ENCODE measurements at regions not wholly inside any gene's neighbourhood (a gene's known extent, or its start where the extent isn't known, plus 50 kb on each side); places are given as distances from the start of the nearest gene placed in this dataset.

DNA sequence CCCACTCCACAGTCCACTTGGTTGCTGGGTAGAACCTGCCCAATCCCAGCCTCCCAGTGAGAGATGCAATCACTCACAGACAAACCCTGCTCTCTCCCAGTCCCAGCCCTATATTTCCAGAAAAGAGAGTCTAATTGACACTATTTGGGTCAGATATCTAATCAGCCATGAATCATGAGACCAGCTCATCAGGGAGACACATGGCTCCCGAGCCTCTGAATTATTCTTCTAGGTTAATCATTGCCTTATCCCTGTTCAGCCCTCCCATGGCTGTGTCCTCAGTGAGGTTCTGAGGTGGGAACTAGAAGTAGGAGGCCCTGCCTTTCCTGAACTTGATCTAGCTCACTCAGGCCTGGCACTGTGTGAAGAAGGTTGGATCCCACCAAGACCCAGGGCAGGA lies 49.9 kb upstream of the ZC3H12A start:
- intact Hi-C loops (cut with DNase I; ENCODE audit: low total_unique reads): no loop called here
- no peaks in the 10 kb centered on the region for H3K27me3 ChIP-seq
- no peaks in the 10 kb centered on the region for H3K4me1 ChIP-seq
- no peak for DNase-seq
- 44 to 64% methylated on average over 1 of the region's 1 CpG for WGBS, 2 donors
- H3K27ac ChIP-seq: no peak overlapping the region
- H3K36me3 ChIP-seq (ENCODE audit: low read depth, missing control alignments): no peaks in the 10 kb centered on the region
- H3K4me3 ChIP-seq: no peak overlapping the region
- no peaks in the 10 kb centered on the region for H3K9me3 ChIP-seq
- TF ChIP-seq, protein P1, sequence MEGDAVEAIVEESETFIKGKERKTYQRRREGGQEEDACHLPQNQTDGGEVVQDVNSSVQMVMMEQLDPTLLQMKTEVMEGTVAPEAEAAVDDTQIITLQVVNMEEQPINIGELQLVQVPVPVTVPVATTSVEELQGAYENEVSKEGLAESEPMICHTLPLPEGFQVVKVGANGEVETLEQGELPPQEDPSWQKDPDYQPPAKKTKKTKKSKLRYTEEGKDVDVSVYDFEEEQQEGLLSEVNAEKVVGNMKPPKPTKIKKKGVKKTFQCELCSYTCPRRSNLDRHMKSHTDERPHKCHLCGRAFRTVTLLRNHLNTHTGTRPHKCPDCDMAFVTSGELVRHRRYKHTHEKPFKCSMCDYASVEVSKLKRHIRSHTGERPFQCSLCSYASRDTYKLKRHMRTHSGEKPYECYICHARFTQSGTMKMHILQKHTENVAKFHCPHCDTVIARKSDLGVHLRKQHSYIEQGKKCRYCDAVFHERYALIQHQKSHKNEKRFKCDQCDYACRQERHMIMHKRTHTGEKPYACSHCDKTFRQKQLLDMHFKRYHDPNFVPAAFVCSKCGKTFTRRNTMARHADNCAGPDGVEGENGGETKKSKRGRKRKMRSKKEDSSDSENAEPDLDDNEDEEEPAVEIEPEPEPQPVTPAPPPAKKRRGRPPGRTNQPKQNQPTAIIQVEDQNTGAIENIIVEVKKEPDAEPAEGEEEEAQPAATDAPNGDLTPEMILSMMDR (IDR thresholded peaks at IDR 0.05): no peak
- TF ChIP-seq POLR2A (IDR thresholded peaks at IDR 0.05): no peak

Small RNA genes in the stretch of these regions (microRNA-seq; reads per million reads assigned to microRNA genes)
- gene MIR4255 (ENCODE audit: borderline number of aligned reads in 2 of 2, borderline replicate concordance in 1 of 2): 0 reads per million in 2 donors

Small RNA genes in the stretch of these regions (small RNA-seq; reads per million reads assigned to genes)
- gene MIR4255 (0 reads per million in 2 donors), gene RNA5SP43 (0 reads per million in 2 donors), gene RNU6-636P (0 reads per million in 2 donors), gene RPS29P6 (0 to 0.55 reads per million in 2 donors)

All from testis (tissue), 2 donors.